Putamen (tissue), 1 donor: ENCODE measurements at regions not wholly inside any gene's neighbourhood (a gene's known extent, or its start where the extent isn't known, plus 50 kb on each side); places are given as distances from the start of the nearest gene placed in this dataset.
"Not testable (repeated sequence)": the region's sequence is repeated elsewhere in the genome, so short reads cannot be mapped to it uniquely, and the experiment has no call there.

Experiments
- DNase-seq: peaks from one replicate; pipeline ENCODE4 v3.0.0-alpha.2; 2016; ENCODE audit warnings: low spot score

GRCh38 chr13:68644611-68645010 is 1414.5 kb upstream of the PCDH9 start:
- no peak for DNase-seq

GRCh38 chr13:68636784-68637183 is 1406.6 kb upstream of the PCDH9 start:
- DNase-seq = no peak

- no peak for DNase-seq
These were observed 1398.9 kb upstream of the PCDH9 start for GRCh38 chr13:68628994-68629393.

- DNase-seq = no peak
These were observed 1397.2 kb upstream of the PCDH9 start for GRCh38 chr13:68627379-68627778.

GRCh38 chr13:68616600-68617222 is 1386.6 kb upstream of the PCDH9 start:
- no peak for DNase-seq

- DNase-seq = no peak
These were observed 1379.5 kb upstream of the PCDH9 start for GRCh38 chr13:68609661-68610060.

- no peak for DNase-seq
These were observed 1378.0 kb upstream of the PCDH9 start for GRCh38 chr13:68608147-68608546.

GRCh38 chr13:68597641-68598040 is 1367.5 kb upstream of the PCDH9 start:
- DNase-seq = no peak

GRCh38 chr13:68588623-68589022 is 1358.5 kb upstream of the PCDH9 start:
- DNase-seq = no peak

GRCh38 chr13:68584776-68585175 is 1354.6 kb upstream of the PCDH9 start:
- DNase-seq = no peak

GRCh38 chr13:68574053-68574452 is 1343.9 kb upstream of the PCDH9 start:
- DNase-seq = no peak

GRCh38 chr13:68551701-68552522 is 1321.8 kb upstream of the PCDH9 start:
- no peak for DNase-seq

- DNase-seq = no peak
These were observed 1320.2 kb upstream of the PCDH9 start for GRCh38 chr13:68550330-68550729.

GRCh38 chr13:68540244-68540643 is 1310.1 kb upstream of the PCDH9 start:
- DNase-seq = no peak

- DNase-seq = no peak
These were observed 1305.2 kb upstream of the PCDH9 start for GRCh38 chr13:68535329-68535728.

GRCh38 chr13:68527167-68527566 is 1297.0 kb upstream of the PCDH9 start:
- not testable (repeated sequence) for DNase-seq

- DNase-seq = no peak
These were observed 1293.8 kb upstream of the PCDH9 start for GRCh38 chr13:68523838-68524424.

GRCh38 chr13:68522184-68522583 is 1292.0 kb upstream of the PCDH9 start:
- DNase-seq = no peak

GRCh38 chr13:68509734-68510621 is 1279.8 kb upstream of the PCDH9 start:
- DNase-seq = no peak

- DNase-seq = no peak
These were observed 1276.9 kb upstream of the PCDH9 start for GRCh38 chr13:68506888-68507551.

GRCh38 chr13:68490594-68490993 is 1260.5 kb upstream of the PCDH9 start:
- no peak for DNase-seq

GRCh38 chr13:68481130-68481529 is 1251.0 kb upstream of the PCDH9 start:
- no peak for DNase-seq
